Ishikawa (cell line): ENCODE measurements at regions not wholly inside any gene's neighbourhood (a gene's known extent, or its start where the extent isn't known, plus 50 kb on each side); places are given as distances from the start of the nearest gene placed in this dataset.

ENCODE experiments used
- CEBPB ChIP-seq: IDR thresholded peaks from 2 replicates; pipeline ENCODE4 v1.6.1; 2012
- CREB1 ChIP-seq: IDR thresholded peaks from 2 replicates; pipeline ENCODE4 v1.6.1; 2012; ENCODE audit warnings: low read depth
- EGR1 ChIP-seq: IDR thresholded peaks from 2 replicates; pipeline ENCODE4 v1.6.1; 2012
- EP300 ChIP-seq: IDR thresholded peaks from 2 replicates; pipeline ENCODE4 v1.6.1; 2012; ENCODE audit warnings: borderline replicate concordance
- MAX ChIP-seq: IDR thresholded peaks from 2 replicates; pipeline ENCODE4 v1.6.1; 2012
- NFIC ChIP-seq: IDR thresholded peaks from 2 replicates; pipeline ENCODE4 v1.6.1; 2012
- RAD21 ChIP-seq: IDR thresholded peaks from 2 replicates; pipeline ENCODE4 v1.6.1; 2012; ENCODE audit warnings: low read depth
- REST ChIP-seq: IDR thresholded peaks from 2 replicates; pipeline ENCODE4 v1.6.1; 2012; ENCODE audit warnings: low read depth, mild to moderate bottlenecking
- TAF1 ChIP-seq: IDR thresholded peaks from 2 replicates; pipeline ENCODE4 v1.6.1; 2012; ENCODE audit warnings: low read depth, mild to moderate bottlenecking
- TCF12 ChIP-seq: IDR thresholded peaks from 2 replicates; pipeline ENCODE4 v1.6.1; 2012; ENCODE audit warnings: low read depth
- TEAD4 ChIP-seq: IDR thresholded peaks from 2 replicates; pipeline ENCODE4 v1.6.1; 2012
- USF1 ChIP-seq: IDR thresholded peaks from 2 replicates; pipeline ENCODE4 v1.6.1; 2012
- YY1 ChIP-seq: IDR thresholded peaks from 2 replicates; pipeline ENCODE4 v1.6.1; 2012; ENCODE audit warnings: low read depth

GRCh38 chr5:116930616-116931015 is 356.0 kb upstream of the SEMA6A start:
- TF ChIP-seq YY1 (no peak), CREB1 (no peak), EP300 (no peak), REST (no peak), TCF12 (no peak), MAX (no peak), CEBPB (no peak), NFIC (no peak), TAF1 (no peak), EGR1 (no peak), USF1 (no peak), RAD21 (no peak), TEAD4 (no peak)
